Cardiac fibroblast (primary cell): ENCODE measurements at regions not wholly inside any gene's neighbourhood (a gene's known extent, or its start where the extent isn't known, plus 50 kb on each side); places are given as distances from the start of the nearest gene placed in this dataset.
"Not testable (repeated sequence)": the region's sequence is repeated elsewhere in the genome, so short reads cannot be mapped to it uniquely, and the experiment has no call there.

Source experiments
- DNase-seq, 2 donors: peaks; one replicate each; pipeline versions ENCODE4 v3.0.0 to v3.0.0-alpha.2; 2010; ENCODE audit warnings: low read depth in 2 of 2
- H3K4me3 ChIP-seq, 2 donors: replicated peaks in 1 of 2; 1 replicate in 1 of 2; 2 replicates in 1 of 2; pipeline ENCODE4 v1.5.1; 2011; ENCODE audit warnings: low read depth in 2 of 2, low read length in 2 of 2, mild to moderate bottlenecking in 2 of 2, moderate library complexity in 1 of 2
- TF ChIP-seq, protein P1 (sequence below): IDR thresholded peaks from one replicate; pipeline ENCODE4 v1.5.1; 2011; ENCODE audit warnings: low read depth, mild to moderate bottlenecking, low read length, inconsistent platforms

DNA sequence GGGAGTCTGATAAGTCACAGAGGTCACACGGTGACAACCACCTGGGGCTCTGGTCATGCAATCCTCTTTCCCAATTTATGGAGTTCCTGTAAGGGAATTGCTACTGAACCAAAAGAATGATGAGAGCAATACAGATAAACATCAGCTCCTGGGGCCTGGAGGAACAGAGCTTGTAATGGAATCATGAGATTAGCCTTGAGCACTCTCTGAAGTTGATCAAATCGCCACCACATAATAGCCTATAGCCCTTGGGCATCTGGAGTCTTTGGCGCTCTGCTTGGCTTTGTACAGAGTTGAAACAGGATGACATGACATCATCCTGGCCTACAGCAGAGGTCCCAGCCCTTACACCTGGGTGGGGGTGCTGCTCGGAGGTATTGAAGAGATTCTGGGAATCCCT lies 154.3 kb upstream of the DTNBP1 start:
- no peak overlapping the region for H3K4me3 ChIP-seq
- no peak for DNase-seq
- TF ChIP-seq, protein P1, sequence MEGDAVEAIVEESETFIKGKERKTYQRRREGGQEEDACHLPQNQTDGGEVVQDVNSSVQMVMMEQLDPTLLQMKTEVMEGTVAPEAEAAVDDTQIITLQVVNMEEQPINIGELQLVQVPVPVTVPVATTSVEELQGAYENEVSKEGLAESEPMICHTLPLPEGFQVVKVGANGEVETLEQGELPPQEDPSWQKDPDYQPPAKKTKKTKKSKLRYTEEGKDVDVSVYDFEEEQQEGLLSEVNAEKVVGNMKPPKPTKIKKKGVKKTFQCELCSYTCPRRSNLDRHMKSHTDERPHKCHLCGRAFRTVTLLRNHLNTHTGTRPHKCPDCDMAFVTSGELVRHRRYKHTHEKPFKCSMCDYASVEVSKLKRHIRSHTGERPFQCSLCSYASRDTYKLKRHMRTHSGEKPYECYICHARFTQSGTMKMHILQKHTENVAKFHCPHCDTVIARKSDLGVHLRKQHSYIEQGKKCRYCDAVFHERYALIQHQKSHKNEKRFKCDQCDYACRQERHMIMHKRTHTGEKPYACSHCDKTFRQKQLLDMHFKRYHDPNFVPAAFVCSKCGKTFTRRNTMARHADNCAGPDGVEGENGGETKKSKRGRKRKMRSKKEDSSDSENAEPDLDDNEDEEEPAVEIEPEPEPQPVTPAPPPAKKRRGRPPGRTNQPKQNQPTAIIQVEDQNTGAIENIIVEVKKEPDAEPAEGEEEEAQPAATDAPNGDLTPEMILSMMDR: no peak

DNA sequence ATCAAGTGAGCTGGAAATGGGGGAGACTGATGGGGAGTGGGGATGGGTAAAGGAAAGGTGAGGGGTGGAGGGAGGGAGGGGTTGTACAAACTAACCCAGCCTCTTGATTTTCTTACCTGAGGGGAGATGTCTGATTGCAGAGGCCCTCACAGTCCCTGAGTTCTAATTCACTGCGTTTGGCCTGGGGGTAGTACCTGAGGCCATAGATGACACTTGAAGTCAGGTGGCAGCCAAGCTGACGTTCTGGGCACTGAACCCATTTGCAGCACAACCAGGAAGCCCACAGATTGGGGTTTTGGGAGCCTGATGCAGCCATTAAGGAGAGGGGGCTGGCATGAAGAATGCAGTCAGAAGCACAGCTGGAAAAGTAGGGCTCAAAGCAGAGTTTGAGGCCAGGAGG lies 153.8 kb upstream of the DTNBP1 start:
- DNase-seq: no peak
- H3K4me3 ChIP-seq: no peak overlapping the region
- TF ChIP-seq, protein P1: no peak

DNA sequence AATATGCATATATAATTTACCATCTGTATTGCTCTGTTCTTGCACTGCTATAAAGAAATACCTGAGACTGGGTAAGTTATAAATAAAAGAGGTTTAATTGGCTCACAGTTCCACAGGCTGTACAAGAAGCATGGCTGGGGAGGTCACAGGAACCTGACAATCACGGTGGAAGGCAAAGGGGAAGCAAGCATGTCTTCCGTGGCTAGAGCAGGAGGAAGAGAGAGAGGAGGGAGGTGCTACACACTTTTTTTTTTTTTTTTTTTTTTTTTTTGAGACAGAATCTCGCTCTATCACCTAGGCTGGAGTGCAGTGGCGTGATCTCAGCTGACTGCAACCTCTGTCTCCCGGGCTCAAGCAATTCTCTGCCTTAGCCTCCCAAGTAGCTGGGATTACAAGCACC lies 150.9 kb upstream of the DTNBP1 start:
- not testable (repeated sequence) for DNase-seq

DNA sequence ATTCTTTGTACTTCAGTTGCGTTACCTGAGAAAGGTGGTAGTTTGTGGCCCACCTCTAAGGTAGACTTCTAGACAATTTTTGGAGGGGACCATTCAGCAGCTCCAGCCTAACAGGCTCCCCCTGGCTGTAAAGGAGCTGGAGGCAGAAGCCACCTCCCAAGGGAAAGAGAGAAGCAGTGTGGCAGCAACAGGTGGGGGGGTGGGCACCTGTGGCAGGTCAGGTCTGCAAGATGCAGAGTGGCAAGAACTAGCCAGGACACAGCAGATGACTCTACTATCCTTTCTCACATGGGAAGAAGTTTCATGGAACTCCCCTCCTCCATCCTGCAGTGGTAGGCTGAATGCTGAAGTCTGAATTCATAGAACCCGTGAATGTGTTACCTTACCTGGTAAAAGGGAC lies 148.3 kb upstream of the DTNBP1 start:
- TF ChIP-seq, protein P1: no peak
- DNase-seq: no peak
- no peak overlapping the region for H3K4me3 ChIP-seq

More for the DNA sequence above, 150.9 kb upstream of the DTNBP1 start:
- H3K4me3 ChIP-seq: not testable (repeated sequence)

DNA sequence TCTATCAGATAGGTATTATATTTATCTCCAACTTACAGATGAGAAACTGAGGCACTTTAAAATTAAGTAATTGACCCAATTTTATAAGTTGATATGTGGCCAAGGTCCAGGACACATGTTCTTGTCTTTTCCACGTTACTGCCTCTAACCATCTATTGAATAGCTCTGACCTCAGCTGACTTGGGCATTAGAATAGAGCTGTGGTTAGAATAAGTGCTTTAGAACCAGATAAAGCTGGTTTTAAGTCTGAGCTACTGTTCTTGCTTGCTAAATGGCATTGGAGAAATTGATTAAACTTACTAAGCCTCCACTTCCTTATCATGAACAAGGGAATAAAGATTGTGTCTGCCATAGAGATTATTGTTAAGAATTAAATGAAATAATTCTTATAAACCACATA lies 147.8 kb upstream of the DTNBP1 start:
- no peak overlapping the region for H3K4me3 ChIP-seq
- DNase-seq: no peak
- TF ChIP-seq, protein P1: no peak

DNA sequence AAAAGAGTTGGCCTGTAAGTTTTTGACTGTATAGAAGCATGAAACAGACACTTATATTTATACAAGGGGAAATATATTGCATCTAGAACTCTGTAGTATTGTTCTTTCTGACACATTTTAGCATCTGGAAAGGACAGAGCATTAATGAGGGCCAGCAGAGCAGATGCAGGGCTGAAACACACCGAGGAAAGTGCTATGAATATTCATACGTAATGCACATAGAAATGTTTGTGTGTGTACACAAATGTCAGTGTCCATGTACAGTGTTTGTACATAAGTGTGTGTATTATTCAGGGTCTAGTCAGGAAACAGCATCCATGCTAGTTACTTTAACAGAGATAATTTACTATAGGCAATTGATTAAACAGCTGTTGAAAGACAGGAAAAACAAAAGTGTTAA lies 146.5 kb upstream of the DTNBP1 start:
- H3K4me3 ChIP-seq: no peak overlapping the region
- TF ChIP-seq, protein P1: no peak
- DNase-seq: no peak

DNA sequence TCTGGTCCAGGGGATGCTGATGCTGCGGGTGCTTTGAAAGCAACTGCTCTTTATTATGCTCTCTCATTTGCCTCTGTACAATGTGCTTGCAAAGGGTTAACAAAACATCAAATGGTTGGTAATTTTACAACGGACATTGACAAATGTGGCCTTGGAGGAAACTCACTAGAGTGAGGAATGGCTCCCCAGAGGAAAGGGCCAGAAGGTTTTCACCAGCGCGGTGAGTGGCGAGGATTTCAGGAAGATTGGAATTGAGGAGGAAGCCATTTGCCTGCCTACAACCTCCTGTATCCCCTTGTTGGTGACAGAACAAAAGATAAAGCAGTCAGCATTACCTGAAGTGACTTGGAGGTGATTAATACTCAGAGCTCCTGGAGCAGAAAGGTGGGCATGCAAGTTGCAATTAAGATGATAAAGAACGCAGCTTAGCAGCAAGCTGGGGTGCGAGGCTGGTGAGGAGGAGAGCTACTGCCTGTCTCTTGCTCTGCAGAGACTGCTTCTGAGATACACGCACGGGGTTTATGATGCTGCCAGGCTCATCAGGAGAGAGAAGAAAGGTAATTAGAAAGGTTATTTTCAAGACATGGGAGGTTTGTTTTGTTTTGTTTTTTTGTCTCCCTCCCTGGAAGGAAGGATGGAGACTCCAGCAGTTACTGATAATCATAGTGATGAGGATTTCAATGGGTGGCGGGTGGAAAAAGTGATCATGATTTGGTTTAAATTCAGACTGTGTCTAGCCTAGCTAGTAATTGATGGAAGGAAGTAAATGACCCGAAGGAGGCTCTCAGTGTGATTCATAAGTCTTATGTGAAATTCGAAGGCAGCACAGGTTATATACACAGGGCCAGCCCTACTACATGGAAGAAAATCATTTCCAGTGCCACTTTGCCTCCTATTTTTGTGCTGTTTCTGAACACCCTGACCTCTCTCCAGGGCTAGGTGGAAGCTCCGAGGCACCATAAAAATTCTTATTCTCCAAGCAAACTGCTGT lies 141.6 kb upstream of the DTNBP1 start:
- DNase-seq: no peak
- TF ChIP-seq, protein P1: no peak
- no peak overlapping the region for H3K4me3 ChIP-seq
